ENCODE measurements at regions not wholly inside any gene's neighbourhood (a gene's known extent, or its start where the extent isn't known, plus 50 kb on each side); places are given as distances from the start of the nearest gene placed in this dataset.
A peak's percentile ranks its signal among the peaks of the same experiment; 100 is the strongest.

GRCh38 chr2:48865704-48866103 is 110.2 kb upstream of the LHCGR start:
- Histone ChIP-seq H2AFZ (no peak overlapping the region), H3K4me1 (ENCODE audit: insufficient read depth) (no peaks in the 10 kb centered on the region), H3K4me2 (ENCODE audit: unreplicated experiment) (no peak overlapping the region), H3K36me3 (ENCODE audit: low read depth) (no peaks in the 10 kb centered on the region), H3K79me2 (ENCODE audit: insufficient read depth) (no peaks in the 10 kb centered on the region), H3K27ac (no peak overlapping the region), H4K20me1 (ENCODE audit: insufficient read depth) (no peaks in the 10 kb centered on the region), H3K4me3 (no peak overlapping the region), H3K27me3 (replicated peaks; ENCODE audit: insufficient read depth) (no peaks in the 10 kb centered on the region), H3K9me3 (ENCODE audit: low read depth) (no peaks in the 10 kb centered on the region), H3K9ac (no peak overlapping the region), H3K9me2 (ENCODE audit: insufficient read depth) (no peaks in the 10 kb centered on the region), H3F3A (ENCODE audit: insufficient read depth) (no peaks in the 10 kb centered on the region)
- DNase-seq = no peak
- in situ Hi-C loops (cut with MboI) = no loop called here
- 12 to 23% methylated on average over 2 of the region's 2 CpGs for WGBS, 2 experiments (ENCODE audit: low coverage in 1 of 2, low lambda C conversion rate in 2 of 2, missing lambda C conversion rate in 2 of 2)
- TF ChIP-seq EZH2 (IDR thresholded peaks at IDR 0.05; ENCODE audit: insufficient read depth, poor library complexity, severe bottlenecking) = no peak
- TF ChIP-seq EZH2phosphoT487 (IDR thresholded peaks at IDR 0.05; ENCODE audit: insufficient read depth, low read depth) = no peak

GRCh38 chr2:48860380-48860779 is 104.9 kb upstream of the LHCGR start:
- no peak for TF ChIP-seq EZH2phosphoT487 (IDR thresholded peaks at IDR 0.05; ENCODE audit: insufficient read depth, low read depth)
- no peak for TF ChIP-seq EZH2 (IDR thresholded peaks at IDR 0.05; ENCODE audit: insufficient read depth, poor library complexity, severe bottlenecking)
- WGBS, 2 experiments (ENCODE audit: low coverage in 1 of 2, low lambda C conversion rate in 2 of 2, missing lambda C conversion rate in 2 of 2) = 29 to 49% methylated on average over 2 of the region's 2 CpGs
- no peaks in the 10 kb centered on the region for H3F3A ChIP-seq (ENCODE audit: insufficient read depth)
- H4K20me1 ChIP-seq (ENCODE audit: insufficient read depth) = no peaks in the 10 kb centered on the region
- no peak overlapping the region for H3K4me3 ChIP-seq
- H3K36me3 ChIP-seq (ENCODE audit: low read depth) = no peaks in the 10 kb centered on the region
- H3K27ac ChIP-seq = no peak overlapping the region
- in situ Hi-C loops (cut with MboI) = no loop called here
- no peak overlapping the region for H3K4me2 ChIP-seq (ENCODE audit: unreplicated experiment)
- no peaks in the 10 kb centered on the region for H3K27me3 ChIP-seq (replicated peaks; ENCODE audit: insufficient read depth)
- no peaks in the 10 kb centered on the region for H3K9me3 ChIP-seq (ENCODE audit: low read depth)
- DNase-seq = peak; percentile 11
- H3K9ac ChIP-seq = no peak overlapping the region
- no peaks in the 10 kb centered on the region for H3K4me1 ChIP-seq (ENCODE audit: insufficient read depth)
- no peak overlapping the region for H2AFZ ChIP-seq
- H3K9me2 ChIP-seq (ENCODE audit: insufficient read depth) = no peaks in the 10 kb centered on the region
- no peaks in the 10 kb centered on the region for H3K79me2 ChIP-seq (ENCODE audit: insufficient read depth)

GRCh38 chr2:48856657-48857056 is 101.1 kb upstream of the LHCGR start:
- Histone ChIP-seq H3K4me2 (ENCODE audit: unreplicated experiment) (no peak overlapping the region), H3K79me2 (ENCODE audit: insufficient read depth) (no peaks in the 10 kb centered on the region), H3K4me3 (no peak overlapping the region), H4K20me1 (ENCODE audit: insufficient read depth) (no peaks in the 10 kb centered on the region), H3K9me3 (ENCODE audit: low read depth) (no peaks in the 10 kb centered on the region), H2AFZ (no peak overlapping the region), H3K4me1 (ENCODE audit: insufficient read depth) (0 out of 2 replicates have a peak, but pooled peaks cover 4% of the 10 kb centered on the region), H3F3A (ENCODE audit: insufficient read depth) (peaks cover 12% of the 10 kb centered on the region), H3K9ac (no peak overlapping the region), H3K27ac (no peak overlapping the region), H3K36me3 (ENCODE audit: low read depth) (no peaks in the 10 kb centered on the region), H3K27me3 (replicated peaks; ENCODE audit: insufficient read depth) (no peaks in the 10 kb centered on the region), H3K9me2 (ENCODE audit: insufficient read depth) (no peaks in the 10 kb centered on the region)
- no peak for DNase-seq
- in situ Hi-C loops (cut with MboI) = no loop called here
- 79 to 88% methylated on average over 3 of the region's 3 CpGs for WGBS, 2 experiments (ENCODE audit: low coverage in 1 of 2, low lambda C conversion rate in 2 of 2, missing lambda C conversion rate in 2 of 2)
- TF ChIP-seq EZH2phosphoT487 (IDR thresholded peaks at IDR 0.05; ENCODE audit: insufficient read depth, low read depth) = no peak
- no peak for TF ChIP-seq EZH2 (IDR thresholded peaks at IDR 0.05; ENCODE audit: insufficient read depth, poor library complexity, severe bottlenecking)

- no peak overlapping the region for H3K4me3 ChIP-seq
- no peaks in the 10 kb centered on the region for H3K79me2 ChIP-seq (ENCODE audit: insufficient read depth)
- 66 to 69% methylated on average over 4 of the region's 4 CpGs for WGBS, 2 experiments (ENCODE audit: low coverage in 1 of 2, low lambda C conversion rate in 2 of 2, missing lambda C conversion rate in 2 of 2)
- H3K4me2 ChIP-seq (ENCODE audit: unreplicated experiment) = no peak overlapping the region
- no peak overlapping the region for H3K9ac ChIP-seq
- H4K20me1 ChIP-seq (ENCODE audit: insufficient read depth) = no peaks in the 10 kb centered on the region
- TF ChIP-seq EZH2 (IDR thresholded peaks at IDR 0.05; ENCODE audit: insufficient read depth, poor library complexity, severe bottlenecking) (no peak), EZH2phosphoT487 (IDR thresholded peaks at IDR 0.05; ENCODE audit: insufficient read depth, low read depth) (no peak)
- H3K27ac ChIP-seq = no peak overlapping the region
- 0 out of 2 replicates have a peak, but pooled peaks cover 4% of the 10 kb centered on the region for H3K4me1 ChIP-seq (ENCODE audit: insufficient read depth)
- no peaks in the 10 kb centered on the region for H3K9me3 ChIP-seq (ENCODE audit: low read depth)
- no peaks in the 10 kb centered on the region for H3K9me2 ChIP-seq (ENCODE audit: insufficient read depth)
- H3K36me3 ChIP-seq (ENCODE audit: low read depth) = no peaks in the 10 kb centered on the region
- no peak overlapping the region for H2AFZ ChIP-seq
- in situ Hi-C loops (cut with MboI) = no loop called here
- DNase-seq = no peak
- peaks cover 12% of the 10 kb centered on the region for H3F3A ChIP-seq (ENCODE audit: insufficient read depth)
- H3K27me3 ChIP-seq (replicated peaks; ENCODE audit: insufficient read depth) = no peaks in the 10 kb centered on the region
These were observed 100.6 kb upstream of the LHCGR start for GRCh38 chr2:48856144-48856543.

GRCh38 chr2:48855142-48855541 is 99.6 kb upstream of the LHCGR start:
- Histone ChIP-seq H3K9ac (no peak overlapping the region), H3K27me3 (replicated peaks; ENCODE audit: insufficient read depth) (no peaks in the 10 kb centered on the region), H3K9me2 (ENCODE audit: insufficient read depth) (no peaks in the 10 kb centered on the region), H3K79me2 (ENCODE audit: insufficient read depth) (no peaks in the 10 kb centered on the region), H3K4me1 (ENCODE audit: insufficient read depth) (0 out of 2 replicates have a peak, but pooled peaks cover 4% of the 10 kb centered on the region), H3F3A (ENCODE audit: insufficient read depth) (peaks cover 12% of the 10 kb centered on the region), H3K4me2 (ENCODE audit: unreplicated experiment) (no peak overlapping the region), H3K9me3 (ENCODE audit: low read depth) (no peaks in the 10 kb centered on the region), H3K36me3 (ENCODE audit: low read depth) (no peaks in the 10 kb centered on the region), H3K4me3 (no peak overlapping the region), H2AFZ (no peak overlapping the region), H3K27ac (no peak overlapping the region), H4K20me1 (ENCODE audit: insufficient read depth) (no peaks in the 10 kb centered on the region)
- 32 to 37% methylated on average over 2 of the region's 2 CpGs for WGBS, 2 experiments (ENCODE audit: low coverage in 1 of 2, low lambda C conversion rate in 2 of 2, missing lambda C conversion rate in 2 of 2)
- TF ChIP-seq EZH2 (IDR thresholded peaks at IDR 0.05; ENCODE audit: insufficient read depth, poor library complexity, severe bottlenecking) = no peak
- no peak for TF ChIP-seq EZH2phosphoT487 (IDR thresholded peaks at IDR 0.05; ENCODE audit: insufficient read depth, low read depth)
- DNase-seq = peak; percentile 10
- in situ Hi-C loops (cut with MboI) = no loop called here
